Fibroblast of gingiva (primary cell): ENCODE measurements at regions not wholly inside any gene's neighbourhood (a gene's known extent, or its start where the extent isn't known, plus 50 kb on each side); places are given as distances from the start of the nearest gene placed in this dataset.

ENCODE experiments used
- DNase-seq: peaks from one replicate; pipeline ENCODE4 v3.0.0-alpha.2; 2011; ENCODE audit warnings: low read depth

DNA sequence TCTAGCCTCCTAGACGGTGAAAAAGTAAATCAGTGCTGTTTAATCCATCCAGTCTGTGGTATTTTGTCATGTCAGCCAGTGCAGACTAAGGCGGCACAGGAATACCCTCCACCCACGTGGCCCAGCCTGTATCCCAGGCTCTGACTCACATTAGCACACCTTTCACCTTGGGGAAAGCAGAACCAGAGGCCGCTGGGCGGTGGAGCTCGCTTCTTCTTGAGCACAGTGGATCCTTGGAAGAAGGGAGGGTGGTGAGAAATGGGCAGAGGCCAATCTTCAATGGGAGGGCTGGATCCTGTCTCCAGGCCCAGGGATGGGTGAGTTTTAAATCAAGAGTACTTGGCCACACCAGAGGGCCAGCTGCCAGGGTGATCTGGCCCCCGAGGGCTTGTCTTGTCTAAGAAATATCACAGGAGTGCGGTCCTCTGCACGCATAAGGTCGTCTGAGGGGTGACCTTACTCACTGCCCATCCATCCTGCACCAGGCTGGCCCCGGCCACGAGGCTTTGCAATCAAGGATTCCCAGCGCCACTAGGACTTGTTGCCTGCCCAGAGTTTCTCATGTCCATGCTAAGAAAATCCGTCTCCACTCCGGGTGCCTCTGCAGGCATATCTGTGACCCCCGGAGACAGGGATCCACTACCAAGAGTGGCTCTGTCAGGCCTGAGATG lies 658.5 kb downstream of the BRD1 start:
- no peak for DNase-seq

DNA sequence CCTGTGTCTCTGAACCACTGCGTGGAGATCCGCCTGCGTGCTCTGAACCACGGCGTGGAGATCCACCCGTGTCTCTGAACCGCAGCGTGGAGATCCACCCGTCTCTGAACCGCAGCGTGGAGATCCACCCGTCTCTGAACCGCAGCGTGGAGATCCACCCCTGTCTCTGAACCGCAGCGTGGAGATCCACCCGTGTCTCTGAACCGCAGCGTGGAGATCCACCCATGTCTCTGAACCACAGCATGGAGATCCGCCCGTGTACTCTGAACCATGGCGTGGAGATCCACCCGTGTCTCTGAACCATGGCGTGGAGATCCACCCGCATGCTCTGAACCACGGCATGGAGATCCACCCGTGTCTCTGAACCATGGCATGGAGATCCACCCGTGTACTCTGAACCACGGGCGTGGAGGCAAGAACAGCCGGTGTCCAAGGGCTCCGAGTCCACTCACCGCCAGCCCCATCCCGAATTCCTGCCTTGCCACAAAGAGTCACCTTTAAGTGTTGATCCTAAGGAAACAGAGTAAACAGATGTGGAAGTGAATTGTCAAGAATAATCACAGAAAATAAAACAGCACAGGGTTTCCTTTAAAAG lies 659.4 kb downstream of the BRD1 start:
- DNase-seq = no peak

DNA sequence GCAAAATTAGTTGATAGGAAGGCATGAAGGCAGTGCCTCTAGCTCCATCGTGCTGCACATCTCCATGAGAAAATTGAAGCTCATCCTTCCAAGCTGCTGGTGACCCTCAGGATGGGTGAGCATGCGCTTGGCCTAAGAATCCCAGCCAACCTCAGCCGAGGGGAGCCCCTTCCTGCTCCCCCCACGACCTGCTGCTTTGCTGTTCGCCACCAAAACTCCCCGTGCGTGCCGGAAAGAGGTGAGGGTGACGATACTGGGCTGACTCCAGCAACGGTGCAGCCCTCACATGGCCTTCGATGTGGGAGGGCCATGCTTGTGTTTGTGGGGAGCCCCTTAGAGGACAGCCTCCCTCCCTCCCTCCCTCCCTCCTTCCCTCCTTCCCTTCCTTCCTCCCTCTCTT lies 660.9 kb downstream of the BRD1 start:
- no peak for DNase-seq

DNA sequence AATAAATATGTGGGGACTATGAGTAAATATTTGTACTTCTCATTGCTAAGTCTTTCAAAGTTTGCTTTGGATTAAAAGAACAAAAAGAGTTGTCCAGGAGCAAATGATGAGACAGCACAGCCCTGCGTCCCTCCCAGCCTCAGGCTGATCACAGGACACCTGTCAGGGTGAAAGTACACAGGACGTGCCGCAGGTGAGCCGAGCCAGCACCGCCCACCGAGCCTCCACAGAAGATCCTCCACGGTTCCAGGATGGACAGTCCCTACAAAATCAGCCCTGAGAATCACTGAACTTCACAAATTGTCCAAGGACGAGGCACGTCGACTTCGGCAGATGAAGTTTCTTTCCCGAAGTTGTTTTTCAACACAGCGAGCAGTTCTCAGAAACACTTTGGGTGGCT lies 661.5 kb downstream of the BRD1 start:
- no peak for DNase-seq

DNA sequence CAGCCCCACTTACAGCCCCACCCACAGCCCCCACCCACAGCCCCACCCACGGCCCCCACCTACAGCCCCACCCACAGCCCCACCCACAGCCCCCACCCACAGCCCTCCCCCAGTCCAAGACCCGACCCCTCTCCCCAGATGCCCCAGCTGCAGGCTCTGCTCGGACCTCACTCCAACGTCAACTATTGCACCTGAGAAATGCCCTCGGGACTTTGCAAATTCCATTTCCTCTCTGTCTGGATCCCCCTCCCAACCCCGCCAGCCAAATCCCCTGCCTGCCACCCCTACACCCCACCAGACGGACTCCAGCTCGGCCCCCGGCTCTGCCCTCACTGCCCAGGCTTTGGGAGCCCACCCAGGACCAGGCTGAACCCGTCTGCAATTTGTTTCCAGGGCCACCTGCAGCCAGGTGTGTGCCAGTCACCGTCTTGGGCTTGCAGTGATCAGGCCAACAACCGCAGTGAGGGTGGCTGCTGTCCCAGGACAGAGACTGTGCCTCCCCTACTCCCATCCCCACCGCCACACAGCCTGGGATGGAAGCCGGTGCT lies 662.8 kb downstream of the BRD1 start:
- no peak for DNase-seq

DNA sequence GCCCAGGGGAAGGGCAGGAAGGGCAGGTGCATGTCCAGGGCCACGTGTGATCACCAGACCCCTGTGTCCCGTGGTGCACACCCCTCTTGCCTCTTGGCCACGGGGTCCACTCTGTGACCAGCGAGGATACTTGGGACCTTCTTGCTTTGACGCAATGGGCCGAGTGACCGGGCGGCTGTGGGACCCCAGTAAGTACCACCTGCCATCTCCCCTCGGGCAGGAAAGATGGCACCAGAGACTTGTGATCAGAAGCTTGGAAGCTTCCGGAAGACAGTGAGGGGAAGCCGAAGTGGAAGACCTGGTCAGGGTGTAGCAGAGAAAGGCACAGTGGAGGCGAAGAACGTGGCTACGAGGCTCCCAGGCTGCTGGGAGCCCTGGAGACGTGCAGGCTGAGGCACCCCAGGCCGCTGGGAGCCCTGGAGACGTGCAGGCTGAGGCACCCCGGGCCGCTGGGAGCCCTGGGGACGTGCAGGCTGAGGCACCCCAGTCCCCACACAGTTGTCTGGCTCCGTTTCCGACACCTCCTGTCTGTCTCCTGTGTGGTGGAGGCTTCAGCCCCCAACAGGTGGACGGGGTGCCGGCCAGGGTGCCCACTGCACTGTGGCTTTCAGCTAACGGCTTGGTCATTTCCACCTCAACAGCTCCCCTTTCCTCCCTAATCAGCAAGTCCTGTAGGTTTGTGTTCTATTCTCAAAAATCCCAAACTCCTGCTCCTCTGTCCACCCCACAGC lies 663.5 kb downstream of the BRD1 start:
- no peak for DNase-seq

DNA sequence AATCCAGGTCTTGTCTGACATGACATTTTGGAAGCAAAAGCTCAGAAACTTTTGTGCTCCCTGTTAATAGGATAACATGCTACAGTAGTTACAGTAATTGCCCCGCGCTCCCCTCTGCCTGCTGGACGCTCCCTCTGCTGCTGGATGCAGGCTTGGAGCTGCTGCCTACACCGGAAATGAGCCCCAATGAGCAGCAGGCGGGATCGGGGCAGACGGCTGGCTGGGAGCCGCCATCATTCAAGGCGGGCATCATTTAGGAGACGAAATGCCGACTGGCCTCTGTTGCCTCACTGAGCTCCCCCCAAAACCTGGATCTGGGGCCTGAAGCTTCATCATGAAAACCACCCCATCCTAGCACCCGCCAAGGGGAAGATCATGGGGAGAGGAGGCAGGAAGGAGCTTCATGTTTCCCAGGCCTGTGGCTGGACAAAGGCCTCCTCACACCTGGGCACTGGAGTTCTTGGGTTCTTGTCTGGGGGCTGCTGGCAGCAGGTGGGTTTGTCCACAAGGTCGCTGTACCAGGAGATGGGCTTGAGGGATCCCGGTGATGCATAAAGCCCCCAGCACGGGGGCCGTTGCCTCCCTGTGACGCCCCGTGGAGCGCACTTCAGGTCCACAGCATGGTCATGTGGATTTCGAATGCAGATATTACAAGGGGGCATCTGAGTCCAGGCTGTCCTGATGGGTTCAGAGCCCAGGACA lies 664.3 kb downstream of the BRD1 start:
- DNase-seq = no peak

DNA sequence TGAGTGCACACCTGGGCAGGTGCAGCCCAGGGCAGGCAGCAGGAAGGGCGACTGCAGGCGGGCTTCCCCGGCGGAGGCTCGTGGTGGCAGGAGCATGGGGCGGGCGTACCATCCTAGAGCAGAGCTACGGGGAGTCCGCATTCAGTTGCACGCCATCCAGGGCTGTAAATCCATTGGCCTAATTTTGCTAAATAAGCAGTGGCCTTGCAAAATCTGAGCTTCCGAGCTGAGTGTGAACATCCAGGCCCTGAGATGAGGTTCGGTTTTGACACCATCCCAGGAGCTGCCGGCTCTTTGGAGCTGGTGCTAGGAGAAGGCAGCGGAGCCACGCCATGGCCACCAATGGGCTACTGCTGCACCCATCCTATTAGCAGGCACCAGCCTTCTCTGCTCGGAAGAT lies 664.8 kb downstream of the BRD1 start:
- no peak for DNase-seq

DNA sequence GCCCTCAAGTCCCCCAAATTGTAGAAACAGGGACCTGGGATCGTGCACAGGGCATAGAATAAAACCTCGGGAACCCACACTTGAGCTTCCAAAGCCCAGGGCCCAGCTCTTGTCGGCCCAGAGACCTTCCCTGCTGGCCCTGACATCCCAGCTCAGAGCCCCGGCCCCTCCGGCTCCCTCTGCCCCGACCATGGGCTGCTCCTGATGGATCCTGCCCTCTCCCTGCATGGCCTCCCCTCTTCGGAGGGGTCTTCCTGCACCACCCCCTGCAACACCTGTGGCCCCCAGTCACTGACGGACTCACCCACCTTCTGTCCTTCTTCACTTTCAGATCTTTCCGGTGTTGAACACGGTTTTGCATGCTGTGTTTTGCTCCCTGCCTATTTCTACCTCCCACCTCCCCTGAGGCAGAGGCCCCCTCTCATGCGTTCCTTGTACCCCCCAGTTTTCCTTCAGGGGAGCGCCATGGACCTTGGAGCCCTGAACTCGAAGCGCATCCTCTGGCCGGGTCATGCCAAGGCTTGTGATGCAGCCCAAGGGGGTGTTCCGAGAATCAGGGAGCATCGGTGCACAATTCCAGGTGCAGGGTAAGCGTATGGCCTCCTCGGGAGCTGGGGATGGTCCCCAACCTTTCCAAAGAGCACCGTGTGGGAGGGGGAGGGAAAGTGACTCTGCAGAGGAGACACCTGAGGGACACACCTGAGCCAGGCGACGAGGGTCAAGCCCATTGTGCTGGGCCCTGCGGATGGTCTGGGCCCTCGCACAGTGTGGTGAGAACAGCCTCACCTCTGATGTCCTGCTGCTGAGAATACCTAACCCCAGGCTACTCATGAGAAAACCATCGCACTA lies 666.4 kb downstream of the BRD1 start:
- no peak for DNase-seq

DNA sequence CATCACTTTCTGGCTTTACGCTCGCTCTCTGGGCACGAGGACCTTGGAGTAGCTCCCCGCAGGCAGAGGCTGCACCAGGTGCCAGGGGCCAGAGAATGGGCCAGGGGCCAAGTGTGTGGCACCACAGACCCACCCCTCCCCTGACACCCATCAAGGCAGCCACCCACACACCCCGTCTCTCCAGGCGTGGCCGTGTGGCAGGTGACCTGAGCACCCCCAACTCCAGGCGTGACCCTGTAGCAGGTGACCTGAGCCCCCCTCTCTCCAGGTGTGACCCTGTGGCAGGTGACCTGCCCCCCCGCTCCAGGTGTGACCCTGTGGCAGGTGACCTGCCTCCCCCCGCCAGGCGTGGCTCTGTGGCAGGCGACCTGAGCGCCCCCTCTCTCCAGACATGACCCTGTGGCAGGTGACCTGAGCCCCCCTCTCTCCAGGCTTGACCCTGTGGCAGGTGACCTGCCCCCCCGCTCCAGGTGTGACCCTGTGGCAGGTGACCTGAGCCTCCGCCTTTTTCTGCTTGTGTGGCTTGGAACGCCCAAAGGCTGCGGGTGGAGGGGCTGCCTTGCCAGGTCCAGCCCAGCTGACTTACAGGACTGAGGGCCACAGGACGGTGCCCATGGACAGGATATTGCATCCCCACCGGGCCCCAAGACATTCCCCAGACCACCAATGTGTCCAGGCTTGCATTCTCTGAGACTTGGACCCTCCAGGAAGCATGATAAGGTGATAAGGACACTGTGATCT lies 667.2 kb downstream of the BRD1 start:
- no peak for DNase-seq

DNA sequence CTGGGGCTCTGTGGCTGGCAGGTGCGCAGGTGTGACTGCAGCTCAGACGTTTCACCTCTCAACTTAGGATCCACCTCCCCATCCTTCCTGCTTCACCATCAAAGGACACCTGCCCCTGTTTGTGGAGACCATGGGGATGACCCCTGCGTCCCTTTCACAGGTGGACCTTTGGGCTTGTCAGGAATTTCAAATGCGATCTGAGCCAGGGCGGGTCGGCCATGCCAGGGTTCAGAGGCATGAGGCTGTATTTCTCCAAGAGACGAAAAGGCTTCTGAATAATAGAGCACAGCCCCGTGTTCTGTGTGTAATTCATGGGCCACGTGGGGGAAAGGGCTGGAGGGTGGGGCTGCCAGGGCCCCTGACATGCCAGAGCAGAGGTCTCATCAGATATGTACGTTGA lies 668.0 kb downstream of the BRD1 start:
- no peak for DNase-seq

DNA sequence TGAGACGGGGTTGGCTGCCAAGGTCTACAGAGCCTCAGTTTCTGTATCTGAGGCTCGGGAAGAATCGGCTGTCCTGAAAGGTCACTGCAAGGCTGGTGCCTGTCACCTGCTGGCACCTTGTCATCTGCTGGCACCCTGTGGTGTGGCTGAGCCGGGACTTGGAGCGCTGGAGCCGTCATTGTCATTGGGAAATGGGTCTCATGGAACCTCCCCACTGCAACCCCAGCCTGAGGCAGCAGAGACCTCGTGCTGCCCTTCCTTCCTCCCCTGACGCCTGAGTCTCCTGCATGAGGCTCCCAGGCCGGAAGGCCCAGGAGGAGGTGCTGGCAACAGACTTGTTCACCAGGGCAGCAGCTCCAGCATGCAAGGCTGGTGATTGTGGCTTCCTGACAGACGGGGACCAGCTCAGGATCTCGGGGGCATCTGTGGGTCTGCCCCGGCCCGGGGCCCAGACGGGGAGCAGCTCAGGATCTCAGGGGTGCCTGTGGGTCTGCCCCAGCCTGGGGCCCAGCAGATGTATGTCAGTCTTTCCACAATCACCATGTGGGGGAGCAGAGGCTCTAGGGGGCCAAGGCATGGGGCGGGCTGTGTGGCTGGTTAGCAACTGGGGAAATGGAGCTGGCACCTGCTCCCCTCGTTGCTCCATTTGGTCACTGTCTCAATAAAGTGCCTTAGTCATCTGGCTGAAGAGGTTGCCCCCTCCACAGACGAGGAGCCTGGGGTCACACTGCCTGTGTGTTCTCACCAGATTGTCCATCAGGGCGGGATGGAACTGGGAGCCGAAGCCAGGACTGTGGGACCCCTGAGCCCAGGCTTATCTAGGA lies 668.7 kb downstream of the BRD1 start:
- no peak for DNase-seq

DNA sequence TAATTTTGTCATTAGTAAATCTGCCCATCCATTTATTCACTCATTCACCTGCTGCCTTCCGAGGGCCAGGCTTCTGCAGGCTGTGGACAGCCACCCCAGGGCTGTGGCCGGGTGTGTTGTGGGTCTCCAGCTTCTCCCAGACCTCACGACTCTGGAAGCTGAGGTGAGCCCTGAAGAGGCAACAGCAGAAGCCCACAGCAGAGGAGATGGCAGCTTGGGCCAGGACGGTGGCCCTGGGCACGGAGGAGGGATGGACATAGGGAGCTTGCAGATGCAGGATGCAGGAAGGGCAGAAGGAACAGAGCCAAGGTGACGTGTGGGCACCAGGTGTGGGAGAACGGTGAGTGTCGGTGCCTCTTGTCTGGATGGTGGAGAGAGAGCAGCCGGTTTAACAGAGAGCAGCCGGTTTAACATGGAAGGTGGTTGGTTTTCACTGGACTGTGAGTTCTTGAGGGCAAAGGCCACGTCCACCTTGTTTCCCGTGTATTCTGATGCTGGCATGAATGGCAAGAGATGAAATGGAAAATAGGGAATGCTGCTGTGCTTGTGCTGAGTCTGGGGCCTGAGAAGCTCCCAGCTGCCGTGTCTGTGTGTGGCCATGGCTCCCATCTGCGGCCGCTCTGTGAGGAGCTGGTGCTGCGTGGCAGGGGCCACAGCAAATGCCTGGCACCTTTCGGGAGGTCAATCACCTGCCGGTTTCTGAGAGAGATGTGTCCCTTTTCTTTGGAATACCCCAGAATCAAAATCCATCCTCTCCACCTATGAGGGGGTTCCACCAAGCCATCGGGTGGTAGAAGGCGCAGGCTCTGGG lies 669.9 kb downstream of the BRD1 start:
- no peak for DNase-seq

DNA sequence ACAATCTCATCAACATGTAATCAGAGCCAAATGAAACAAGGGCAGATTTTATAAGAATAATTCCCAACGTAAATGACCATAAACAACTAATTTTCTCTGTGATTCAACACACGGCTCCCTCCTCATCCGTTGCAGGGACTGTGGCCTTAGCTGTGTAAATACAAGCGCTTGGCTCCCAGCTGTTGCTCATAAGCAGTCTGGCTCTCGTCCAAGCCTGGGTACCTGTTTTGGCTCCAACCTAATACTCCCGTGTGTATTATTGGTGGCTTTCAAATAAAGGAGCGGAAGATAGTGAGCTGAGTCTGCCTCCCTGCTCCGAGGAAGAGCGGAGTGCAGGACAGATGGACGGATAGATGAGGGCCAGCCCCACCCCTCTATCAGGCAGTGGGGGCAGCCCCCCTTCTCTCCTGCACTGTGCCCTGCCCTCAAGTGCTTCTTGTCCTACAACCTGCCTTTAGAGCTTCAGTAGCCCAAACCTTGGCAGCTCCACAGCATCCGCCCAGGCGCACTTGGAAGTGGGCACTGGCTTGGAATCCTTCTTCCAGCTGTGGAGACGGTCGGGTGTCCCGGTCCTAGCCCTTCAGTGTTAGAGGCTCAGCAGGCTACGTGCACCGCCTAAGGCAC lies 670.9 kb downstream of the BRD1 start:
- DNase-seq = no peak

DNA sequence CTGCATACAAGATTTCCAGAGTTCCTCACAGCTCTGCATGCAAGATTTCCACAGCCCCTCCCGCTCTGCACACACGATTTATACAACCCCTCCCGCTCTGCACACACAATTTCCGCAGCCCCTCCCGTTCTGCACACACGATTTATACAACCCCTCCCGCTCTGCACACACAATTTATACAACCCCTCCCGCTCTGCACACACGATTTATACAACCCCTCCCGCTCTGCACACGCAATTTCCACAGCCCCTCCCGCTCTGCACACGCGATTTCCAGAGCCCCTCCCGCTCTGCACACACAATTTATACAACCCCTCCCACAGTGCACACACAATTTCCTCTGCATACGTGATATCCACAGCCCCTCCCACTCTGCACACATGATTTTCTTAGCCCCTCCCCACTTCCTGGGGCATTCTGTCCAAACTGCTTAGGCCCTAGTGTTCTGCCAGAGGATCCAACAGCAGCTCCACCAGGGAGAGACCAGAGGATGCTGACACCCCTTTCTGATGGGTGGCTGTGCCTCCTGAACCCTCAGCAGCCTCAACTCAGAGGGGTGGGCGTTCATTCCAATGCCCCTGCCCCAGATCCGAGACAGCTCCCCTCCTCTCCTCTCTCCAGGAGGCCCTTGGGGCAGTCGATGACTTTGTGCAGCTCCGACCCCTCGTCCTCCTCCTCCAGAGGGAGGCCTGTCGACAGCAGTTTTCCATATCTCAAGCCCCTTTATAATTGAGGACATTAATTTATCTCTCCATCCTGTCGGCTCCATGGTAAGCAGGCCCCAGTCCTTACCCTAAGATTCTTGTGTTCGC lies 671.7 kb downstream of the BRD1 start:
- no peak for DNase-seq

DNA sequence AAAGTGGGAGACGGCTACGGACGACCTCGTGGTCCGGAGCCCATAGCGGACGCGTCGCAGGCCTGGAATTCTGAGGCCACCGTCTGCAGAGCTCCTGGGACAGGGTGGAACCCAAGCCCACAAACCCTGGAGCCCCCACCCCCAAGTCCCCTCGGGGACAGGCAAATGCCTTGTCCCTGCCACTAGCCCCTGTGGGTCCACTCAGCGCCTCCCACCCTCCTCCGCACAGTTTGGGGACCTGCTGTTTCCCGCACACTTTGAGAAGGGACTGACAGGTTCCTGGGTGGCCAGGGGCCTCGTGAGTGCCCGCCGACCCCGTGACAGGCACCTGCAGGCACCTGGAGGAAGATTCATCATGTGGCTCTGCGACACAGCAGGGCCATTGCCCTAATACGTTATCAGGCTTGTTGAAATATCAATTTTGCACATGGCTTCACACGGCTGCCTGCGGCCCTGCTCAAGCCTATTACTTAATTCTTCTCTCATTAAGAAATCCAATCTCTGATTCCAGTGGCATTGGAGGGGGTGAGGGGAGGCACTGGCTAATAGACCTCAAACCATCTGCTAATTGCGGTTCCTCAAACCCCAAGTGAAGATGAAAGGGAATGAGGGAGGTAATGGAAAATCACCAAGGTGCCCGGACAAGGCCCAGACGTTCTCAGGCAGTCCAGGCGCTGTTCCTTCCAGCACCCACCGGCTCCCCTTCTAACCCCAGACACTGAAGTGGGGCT lies 672.5 kb downstream of the BRD1 start:
- no peak for DNase-seq

DNA sequence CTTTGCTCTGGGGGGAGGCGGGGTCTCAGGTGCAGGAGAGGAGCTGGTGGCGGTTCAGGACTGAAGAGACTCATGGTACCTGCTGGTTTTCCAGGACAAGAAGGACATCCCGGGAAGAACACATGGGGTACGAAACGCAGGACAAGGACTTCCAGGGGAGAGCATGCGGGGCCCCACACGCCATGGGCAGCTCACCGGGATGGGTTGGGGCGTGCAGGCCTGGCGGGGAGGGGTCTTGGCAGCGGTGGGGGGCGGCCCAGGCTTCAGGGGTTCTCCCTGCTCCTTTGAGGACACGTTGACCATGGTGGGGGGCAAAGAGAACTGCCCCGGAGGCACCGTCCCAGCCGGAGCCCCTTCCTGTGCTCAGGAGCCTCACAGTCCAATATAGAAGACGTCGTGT lies 673.2 kb downstream of the BRD1 start:
- no peak for DNase-seq
